Sigmoid colon (tissue), 6 donors: ENCODE measurements at regions not wholly inside any gene's neighbourhood (a gene's known extent, or its start where the extent isn't known, plus 50 kb on each side); places are given as distances from the start of the nearest gene placed in this dataset.

ENCODE experiments used
- DNase-seq: peaks from one replicate; pipeline ENCODE4 v3.0.0-alpha.2; 2019
- H3K27ac ChIP-seq, 4 donors: fragments of 200-600 bp; sonication (generic); one replicate each; pipeline ENCODE4 v1.5.1; 2016 to 2019; ENCODE audit warnings: mild to moderate bottlenecking in 1 of 4
- H3K27me3 ChIP-seq, 3 donors: fragments of 200-600 bp; sonication (generic); one replicate each; pipeline ENCODE4 v1.5.1; 2019; ENCODE audit warnings: mild to moderate bottlenecking in 1 of 3
- H3K36me3 ChIP-seq, 4 donors: fragments of 200-600 bp; sonication (generic); one replicate each; pipeline ENCODE4 v1.5.1; 2016 to 2019
- H3K4me1 ChIP-seq, 4 donors: fragments of 200-600 bp; sonication (generic); one replicate each; pipeline ENCODE4 v1.5.1; 2017 to 2019
- H3K4me3 ChIP-seq, 4 donors: fragments of 200-600 bp; sonication (generic); one replicate each; pipeline ENCODE4 v1.5.1; 2017 to 2019; ENCODE audit warnings: mild to moderate bottlenecking in 2 of 4, moderate library complexity in 1 of 4
- H3K9me3 ChIP-seq, 4 donors: fragments of 200-600 bp in 3 of 4; sonication (generic) in 3 of 4; one replicate each; pipeline versions ENCODE4 v1.5.1 to v1.6.1; 2013 to 2019
- CTCF ChIP-seq, 4 experiments: fragments of 450-650 bp in 3 of 4; fragments of 200-600 bp in 1 of 4; IDR thresholded peaks; one replicate each; pipeline ENCODE4 v1.5.1; 2016 to 2019; ENCODE audit warnings: antibody characterized with exemption in 4 of 4, mild to moderate bottlenecking in 3 of 4, moderate library complexity in 2 of 4
- EP300 ChIP-seq, 4 donors: sonication (generic); formaldehyde crosslinking; IDR thresholded peaks; one replicate each; pipeline ENCODE4 v1.6.1; 2017; ENCODE audit warnings: antibody characterized with exemption in 4 of 4
- POLR2A ChIP-seq, 2 donors: fragments of 450-650 bp; IDR thresholded peaks; one replicate each; pipeline ENCODE4 v1.6.1; 2016; ENCODE audit warnings: antibody characterized with exemption in 2 of 2, mild to moderate bottlenecking in 2 of 2, moderate library complexity in 2 of 2
- POLR2AphosphoS5 ChIP-seq, 4 donors: sonication (generic); formaldehyde crosslinking; IDR thresholded peaks; one replicate each; pipeline ENCODE4 v1.6.1; 2017; ENCODE audit warnings: antibody characterized with exemption in 4 of 4
- WGBS, 2 donors: extraction: QIAGEN DNeasy Blood & Tissue Kit; methylation state at CpG; one replicate each; pipeline ENCODE4 v1.1.7; 2013; 5-methylcytosine and 5-hydroxymethylcytosine counted together
- intact Hi-C: fragments of 100-400 bp; cut with DNase I; formaldehyde crosslinking; loops from one replicate; pipeline ENCODE4 v1.15.1; 2023
- donor health status: healthy with polysubstance abuse.
- donor health status: healthy.

DNA sequence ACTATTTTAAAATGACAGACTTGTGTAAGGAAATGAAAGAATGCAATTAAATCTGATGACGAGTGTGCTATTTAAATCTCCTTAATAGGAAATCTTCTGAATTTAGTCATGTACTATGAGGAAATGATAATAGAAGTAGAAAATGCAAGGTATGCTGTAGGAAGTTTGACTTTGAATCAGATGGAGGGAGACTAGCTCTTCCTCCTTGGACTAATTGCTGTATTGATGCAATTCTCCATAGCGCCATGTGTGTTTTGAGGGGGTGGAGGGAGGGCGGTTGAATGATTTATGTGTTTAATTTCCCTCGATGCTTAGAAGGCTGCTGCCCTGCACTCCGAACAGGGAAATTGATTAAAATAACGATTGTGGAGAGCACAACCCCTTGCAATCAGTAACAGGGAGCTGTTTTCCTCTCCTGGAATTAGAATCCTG is 179.0 kb upstream of the PRNP start:
- intact Hi-C loops: no loop called here
- no peak for DNase-seq
- H3K9me3 ChIP-seq: no peaks in the 10 kb centered on the region
- no peak overlapping the region for H3K4me3 ChIP-seq
- WGBS, 2 donors: 20 to 41% methylated on average over 6 of the region's 6 CpGs
- H3K36me3 ChIP-seq: no peaks in the 10 kb centered on the region
- no peaks in the 10 kb centered on the region for H3K27me3 ChIP-seq
- no peak overlapping the region for H3K27ac ChIP-seq
- no peaks in the 10 kb centered on the region for H3K4me1 ChIP-seq
- TF ChIP-seq EP300 (IDR thresholded peaks at IDR 0.05): no peak
- TF ChIP-seq CTCF (IDR thresholded peaks at IDR 0.05): no peak
- no peak for TF ChIP-seq POLR2A (IDR thresholded peaks at IDR 0.05)
- TF ChIP-seq POLR2AphosphoS5 (IDR thresholded peaks at IDR 0.05): no peak

DNA sequence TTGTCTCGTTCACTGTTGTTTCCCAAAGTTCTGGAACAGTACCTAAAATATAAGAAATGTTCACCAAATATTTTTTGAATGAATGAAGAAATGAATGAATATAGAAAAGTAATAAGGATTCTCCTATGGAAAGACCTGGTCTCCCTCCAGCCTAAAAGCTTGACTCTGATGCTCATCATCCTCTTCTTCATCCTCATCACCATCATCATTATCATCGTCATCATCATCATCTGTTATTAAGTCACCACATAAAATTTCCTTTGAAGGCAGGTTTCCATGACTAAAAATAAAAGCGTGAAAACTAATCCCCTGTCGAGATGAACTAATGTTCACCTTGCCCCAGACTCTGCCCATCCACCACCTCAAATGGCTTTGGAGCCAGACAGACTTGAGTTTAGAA is 181.4 kb upstream of the PRNP start:
- intact Hi-C loops: no loop called here
- no peaks in the 10 kb centered on the region for H3K36me3 ChIP-seq
- H3K4me1 ChIP-seq: no peaks in the 10 kb centered on the region
- peaks cover 0 to 3% (median 0%) of the 10 kb centered on the region in 4 donors for H3K9me3 ChIP-seq
- 88 to 91% methylated on average over 4 of the region's 4 CpGs for WGBS, 2 donors
- H3K27me3 ChIP-seq: no peaks in the 10 kb centered on the region
- H3K27ac ChIP-seq: no peak overlapping the region
- TF ChIP-seq POLR2AphosphoS5 (IDR thresholded peaks at IDR 0.05) (no peak), CTCF (IDR thresholded peaks at IDR 0.05) (no peak), POLR2A (IDR thresholded peaks at IDR 0.05) (no peak), EP300 (IDR thresholded peaks at IDR 0.05) (no peak)
- no peak for DNase-seq
- H3K4me3 ChIP-seq: no peak overlapping the region

DNA sequence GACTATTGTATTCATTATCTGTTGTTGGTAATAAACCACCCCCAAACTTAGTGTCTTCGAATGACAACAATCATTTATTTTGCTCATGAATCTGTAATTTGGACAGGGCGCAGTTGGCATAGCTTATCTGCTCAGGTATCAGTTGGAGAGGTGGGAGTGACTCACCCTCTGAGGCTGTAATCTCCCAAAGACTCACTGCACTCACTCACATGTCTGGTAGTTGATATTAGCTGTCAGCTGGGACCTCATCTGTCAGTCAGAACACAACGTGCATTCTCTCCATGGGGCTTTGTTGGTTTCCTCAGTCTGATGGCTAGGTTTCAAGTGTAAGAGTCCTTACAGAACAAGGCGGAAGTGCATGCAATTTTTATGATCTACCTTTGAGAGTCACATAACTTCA is 183.5 kb upstream of the PRNP start:
- 50 to 59% methylated on average over 4 of the region's 4 CpGs for WGBS, 2 donors
- no peak for TF ChIP-seq POLR2AphosphoS5 (IDR thresholded peaks at IDR 0.05)
- no peak for TF ChIP-seq POLR2A (IDR thresholded peaks at IDR 0.05)
- no peak for TF ChIP-seq EP300 (IDR thresholded peaks at IDR 0.05)
- TF ChIP-seq CTCF (IDR thresholded peaks at IDR 0.05): no peak
- Histone ChIP-seq H3K4me3 (no peak overlapping the region), H3K36me3 (no peaks in the 10 kb centered on the region), H3K9me3 (peaks cover 0 to 3% (median 0%) of the 10 kb centered on the region in 4 donors), H3K27ac (no peak overlapping the region), H3K27me3 (no peaks in the 10 kb centered on the region), H3K4me1 (no peaks in the 10 kb centered on the region)
- intact Hi-C loops: no loop called here
- no peak for DNase-seq

GRCh38 chr20:4493386-4493785 is 192.9 kb upstream of the PRNP start:
- H3K27ac ChIP-seq: no peak overlapping the region
- H3K4me1 ChIP-seq: peaks cover 0 to 10% (median 0%) of the 10 kb centered on the region in 4 donors
- no peak overlapping the region for H3K4me3 ChIP-seq
- intact Hi-C loops: no loop called here
- H3K27me3 ChIP-seq: no peaks in the 10 kb centered on the region
- no peak for DNase-seq
- no peaks in the 10 kb centered on the region for H3K9me3 ChIP-seq
- no peaks in the 10 kb centered on the region for H3K36me3 ChIP-seq
- 15 to 66% methylated on average over 2 of the region's 2 CpGs for WGBS, 2 donors
- no peak for TF ChIP-seq CTCF (IDR thresholded peaks at IDR 0.05)
- TF ChIP-seq EP300 (IDR thresholded peaks at IDR 0.05): no peak
- TF ChIP-seq POLR2A (IDR thresholded peaks at IDR 0.05): no peak
- TF ChIP-seq POLR2AphosphoS5 (IDR thresholded peaks at IDR 0.05): no peak

- Histone ChIP-seq H3K27ac (no peak overlapping the region), H3K27me3 (no peaks in the 10 kb centered on the region), H3K4me3 (no peak overlapping the region), H3K36me3 (no peaks in the 10 kb centered on the region), H3K9me3 (no peaks in the 10 kb centered on the region), H3K4me1 (peaks cover 0 to 10% (median 0%) of the 10 kb centered on the region in 4 donors)
- 96 to 98% methylated on average over 2 of the region's 2 CpGs for WGBS, 2 donors
- intact Hi-C loops: no loop called here
- no peak for TF ChIP-seq POLR2A (IDR thresholded peaks at IDR 0.05)
- no peak for DNase-seq
These were observed 194.6 kb upstream of the PRNP start for GRCh38 chr20:4491643-4492042.
